GM19043 (cell line): ENCODE measurements at regions not wholly inside any gene's neighbourhood (a gene's known extent, or its start where the extent isn't known, plus 50 kb on each side); places are given as distances from the start of the nearest gene placed in this dataset.
"Not testable (repeated sequence)": the region's sequence is repeated elsewhere in the genome, so short reads cannot be mapped to it uniquely, and the experiment has no call there.

Experiments used
- ATAC-seq: cut with Tn5 transposase; IDR thresholded peaks from one replicate; pipeline ENCODE4 v1.9.1; 2021; ENCODE audit warnings: low read depth; ENCODE audit not compliant: unreplicated experiment

- no peak for ATAC-seq
These were observed 185.0 kb upstream of the ANKRD28 start for GRCh38 chr3:15982667-15983196.

GRCh38 chr3:15983232-15983631 lies 185.5 kb upstream of the ANKRD28 start:
- no peak for ATAC-seq

GRCh38 chr3:15983693-15984092 lies 185.9 kb upstream of the ANKRD28 start:
- no peak for ATAC-seq

- ATAC-seq: no peak
These were observed 185.1 kb upstream of the GALNT15 start for GRCh38 chr3:15989419-15989818.

GRCh38 chr3:15993660-15994059 lies 180.8 kb upstream of the GALNT15 start:
- not testable (repeated sequence) for ATAC-seq

- ATAC-seq: not testable (repeated sequence)
These were observed 178.0 kb upstream of the GALNT15 start for GRCh38 chr3:15996496-15996895.

- no peak for ATAC-seq
These were observed 177.1 kb upstream of the GALNT15 start for GRCh38 chr3:15997274-15997943.

GRCh38 chr3:15998911-15999310 lies 175.6 kb upstream of the GALNT15 start:
- ATAC-seq: no peak

GRCh38 chr3:16004812-16005211 lies 169.7 kb upstream of the GALNT15 start:
- no peak for ATAC-seq

- ATAC-seq: no peak
These were observed 163.1 kb upstream of the GALNT15 start for GRCh38 chr3:16011376-16011775.

GRCh38 chr3:16012086-16012485 lies 162.4 kb upstream of the GALNT15 start:
- ATAC-seq: no peak

GRCh38 chr3:16013568-16013967 lies 160.9 kb upstream of the GALNT15 start:
- ATAC-seq: no peak

- not testable (repeated sequence) for ATAC-seq
These were observed 152.7 kb upstream of the GALNT15 start for GRCh38 chr3:16021801-16022200.

GRCh38 chr3:16023881-16024280 lies 150.6 kb upstream of the GALNT15 start:
- ATAC-seq: not testable (repeated sequence)

GRCh38 chr3:16024548-16024947 lies 149.9 kb upstream of the GALNT15 start:
- no peak for ATAC-seq

GRCh38 chr3:16026753-16027152 lies 147.7 kb upstream of the GALNT15 start:
- ATAC-seq: no peak

GRCh38 chr3:16028604-16029003 lies 145.9 kb upstream of the GALNT15 start:
- no peak for ATAC-seq

- no peak for ATAC-seq
These were observed 144.1 kb upstream of the GALNT15 start for GRCh38 chr3:16030342-16030741.

GRCh38 chr3:16031434-16031833 lies 143.0 kb upstream of the GALNT15 start:
- ATAC-seq: no peak

GRCh38 chr3:16033889-16034687 lies 140.4 kb upstream of the GALNT15 start:
- ATAC-seq: no peak

- no peak for ATAC-seq
These were observed 133.5 kb upstream of the GALNT15 start for GRCh38 chr3:16040991-16041390.
